PFSK-1 (cell line): ENCODE measurements at regions not wholly inside any gene's neighbourhood (a gene's known extent, or its start where the extent isn't known, plus 50 kb on each side); places are given as distances from the start of the nearest gene placed in this dataset.

Experiments used
- POLR2AphosphoS5 ChIP-seq: IDR thresholded peaks from 2 replicates; pipeline ENCODE4 v1.6.1; 2012; ENCODE audit warnings: low read depth, mild to moderate bottlenecking, control low read depth, low read length, moderate library complexity
- TF ChIP-seq, protein P1 (sequence below), 2 experiments: IDR thresholded peaks; 2 replicates each; pipeline versions ENCODE4 v1.6.1 to v1.8.0; 2011 to 2012; ENCODE audit warnings: low read depth in 2 of 2, low read length in 2 of 2, control low read depth in 1 of 2, inconsistent platforms in 1 of 2, mild to moderate bottlenecking in 1 of 2, moderate library complexity in 1 of 2; ENCODE audit not compliant: insufficient read depth in 1 of 2

DNA sequence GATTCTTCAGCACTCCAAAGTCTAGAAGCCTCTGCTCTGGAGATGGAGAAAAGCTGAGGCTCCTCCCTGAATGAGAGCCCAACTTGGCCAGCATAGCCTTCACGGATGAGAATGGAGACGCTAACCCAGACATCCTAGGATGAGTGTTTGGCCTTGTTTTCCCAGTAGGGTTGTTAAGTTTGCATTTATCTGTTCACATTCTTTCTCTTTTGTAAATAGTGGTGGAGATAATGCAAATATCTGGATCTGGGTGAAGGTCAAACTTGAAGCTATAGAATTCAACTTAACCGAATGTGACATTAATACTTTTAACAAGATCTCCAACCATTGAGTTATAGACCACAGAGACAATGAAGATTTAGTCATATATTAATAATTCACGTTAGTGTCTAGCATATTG, 53.4 kb upstream of the BZW1 start:
- TF ChIP-seq POLR2AphosphoS5: no peak
- TF ChIP-seq, protein P1, sequence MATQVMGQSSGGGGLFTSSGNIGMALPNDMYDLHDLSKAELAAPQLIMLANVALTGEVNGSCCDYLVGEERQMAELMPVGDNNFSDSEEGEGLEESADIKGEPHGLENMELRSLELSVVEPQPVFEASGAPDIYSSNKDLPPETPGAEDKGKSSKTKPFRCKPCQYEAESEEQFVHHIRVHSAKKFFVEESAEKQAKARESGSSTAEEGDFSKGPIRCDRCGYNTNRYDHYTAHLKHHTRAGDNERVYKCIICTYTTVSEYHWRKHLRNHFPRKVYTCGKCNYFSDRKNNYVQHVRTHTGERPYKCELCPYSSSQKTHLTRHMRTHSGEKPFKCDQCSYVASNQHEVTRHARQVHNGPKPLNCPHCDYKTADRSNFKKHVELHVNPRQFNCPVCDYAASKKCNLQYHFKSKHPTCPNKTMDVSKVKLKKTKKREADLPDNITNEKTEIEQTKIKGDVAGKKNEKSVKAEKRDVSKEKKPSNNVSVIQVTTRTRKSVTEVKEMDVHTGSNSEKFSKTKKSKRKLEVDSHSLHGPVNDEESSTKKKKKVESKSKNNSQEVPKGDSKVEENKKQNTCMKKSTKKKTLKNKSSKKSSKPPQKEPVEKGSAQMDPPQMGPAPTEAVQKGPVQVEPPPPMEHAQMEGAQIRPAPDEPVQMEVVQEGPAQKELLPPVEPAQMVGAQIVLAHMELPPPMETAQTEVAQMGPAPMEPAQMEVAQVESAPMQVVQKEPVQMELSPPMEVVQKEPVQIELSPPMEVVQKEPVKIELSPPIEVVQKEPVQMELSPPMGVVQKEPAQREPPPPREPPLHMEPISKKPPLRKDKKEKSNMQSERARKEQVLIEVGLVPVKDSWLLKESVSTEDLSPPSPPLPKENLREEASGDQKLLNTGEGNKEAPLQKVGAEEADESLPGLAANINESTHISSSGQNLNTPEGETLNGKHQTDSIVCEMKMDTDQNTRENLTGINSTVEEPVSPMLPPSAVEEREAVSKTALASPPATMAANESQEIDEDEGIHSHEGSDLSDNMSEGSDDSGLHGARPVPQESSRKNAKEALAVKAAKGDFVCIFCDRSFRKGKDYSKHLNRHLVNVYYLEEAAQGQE (IDR thresholded peaks at IDR 0.05; ENCODE audit: insufficient read depth in 1 of 2, low read depth in 2 of 2, low read length in 2 of 2): no peak
